Neural cell (in vitro differentiated cells): ENCODE measurements at regions not wholly inside any gene's neighbourhood (a gene's known extent, or its start where the extent isn't known, plus 50 kb on each side); places are given as distances from the start of the nearest gene placed in this dataset.

Source experiments
- H2AFZ ChIP-seq: fragments of 200-600, 300-800 bp; sonication (generic), shearing (Covaris generic); 2 replicates; pipeline ENCODE4 v1.6.0; 2014; ENCODE audit warnings: low read depth, mild to moderate bottlenecking, antibody characterized with exemption, low read length, moderate library complexity
- H3F3A ChIP-seq: fragments of 200-600 bp; shearing (Covaris generic); 2 replicates; pipeline ENCODE4 v1.6.1; 2016; ENCODE audit warnings: mild to moderate bottlenecking, moderate library complexity, mixed read lengths, antibody characterized with exemption, low read length; ENCODE audit not compliant: insufficient read depth, poor library complexity, severe bottlenecking
- H3K27ac ChIP-seq: fragments of 200-600, 300-800 bp; sonication (generic), shearing (Covaris generic); 2 replicates; pipeline ENCODE4 v1.5.1; 2014; ENCODE audit warnings: mild to moderate bottlenecking, low read length, moderate library complexity
- H3K27me3 ChIP-seq: fragments of 300-800, 200-600 bp; sonication (generic), shearing (Covaris generic); 2 replicates; pipeline ENCODE4 v1.6.0; 2014; ENCODE audit warnings: mild to moderate bottlenecking, low read depth, low read length, moderate library complexity; ENCODE audit not compliant: insufficient read depth
- H3K36me3 ChIP-seq: fragments of 300-800, 200-600 bp; sonication (generic), shearing (Covaris generic); 2 replicates; pipeline ENCODE4 v1.5.1; 2014; ENCODE audit warnings: mild to moderate bottlenecking, antibody characterized with exemption, low read length, moderate library complexity; ENCODE audit not compliant: insufficient read depth
- H3K4me2 ChIP-seq: fragments of 300-800, 200-600 bp; sonication (generic), shearing (Covaris generic); 2 replicates; pipeline ENCODE4 v1.6.0; 2014; ENCODE audit warnings: mild to moderate bottlenecking, low read length
- H3K4me3 ChIP-seq: fragments of 300-800, 200-600 bp; sonication (generic), shearing (Covaris generic); 2 replicates; pipeline ENCODE4 v1.5.1; 2014; ENCODE audit warnings: mild to moderate bottlenecking, low read length, moderate library complexity
- H3K79me2 ChIP-seq: fragments of 200-600 bp; shearing (Covaris generic); replicated peaks from 2 replicates; pipeline ENCODE4 v1.6.0; 2014; ENCODE audit warnings: mild to moderate bottlenecking, low read length, moderate library complexity; ENCODE audit not compliant: insufficient read depth
- H3K9ac ChIP-seq: fragments of 300-800, 200-600 bp; sonication (generic), shearing (Covaris generic); 2 replicates; pipeline ENCODE4 v1.6.1; 2016; ENCODE audit warnings: mild to moderate bottlenecking, low read length, mixed read lengths
- H3K9me2 ChIP-seq: fragments of 200-600 bp; shearing (Covaris generic); 2 replicates; pipeline ENCODE4 v1.6.1; 2016; ENCODE audit warnings: mild to moderate bottlenecking, low read length, mixed read lengths; ENCODE audit not compliant: insufficient read depth
- H3K9me3 ChIP-seq: fragments of 200-600, 300-800 bp; sonication (generic), shearing (Covaris generic); 2 replicates; pipeline ENCODE4 v1.6.1; 2016; ENCODE audit warnings: mild to moderate bottlenecking, mixed run types, low read length, moderate library complexity, mixed read lengths
- H4K20me1 ChIP-seq: fragments of 200-600 bp; shearing (Covaris generic); 2 replicates; pipeline ENCODE4 v1.6.1; 2016; ENCODE audit warnings: mild to moderate bottlenecking, mixed run types; ENCODE audit not compliant: insufficient read depth
- EP300 ChIP-seq: fragments of 450-650 bp; conservative IDR thresholded peaks from 2 replicates; pipeline ENCODE4 v1.6.1; 2014; ENCODE audit warnings: antibody characterized with exemption, mild to moderate bottlenecking, moderate library complexity; ENCODE audit not compliant: poor library complexity, severe bottlenecking
- EZH2 ChIP-seq: fragments of 200-600, 300-800 bp; shearing (Covaris generic), sonication (generic); IDR thresholded peaks from 2 replicates; pipeline ENCODE4 v1.6.1; 2014; ENCODE audit warnings: antibody characterized with exemption, low read length, borderline replicate concordance, mild to moderate bottlenecking; ENCODE audit not compliant: insufficient read depth, poor library complexity, severe bottlenecking
- MXI1 ChIP-seq: fragments of 450-650 bp; conservative IDR thresholded peaks from 2 replicates; pipeline ENCODE4 v1.6.1; 2014; ENCODE audit warnings: antibody characterized with exemption, mild to moderate bottlenecking; ENCODE audit not compliant: poor library complexity, severe bottlenecking
- POLR2AphosphoS5 ChIP-seq: IDR thresholded peaks from 2 replicates; pipeline ENCODE4 v1.6.1; 2012
- RAD21 ChIP-seq: fragments of 450-650 bp; conservative IDR thresholded peaks from 2 replicates; pipeline ENCODE4 v1.6.1; 2014; ENCODE audit warnings: antibody characterized with exemption, mild to moderate bottlenecking, moderate library complexity
- SMC3 ChIP-seq: fragments of 450-650 bp; conservative IDR thresholded peaks from 2 replicates; pipeline ENCODE4 v1.6.1; 2014; ENCODE audit warnings: antibody characterized with exemption, mild to moderate bottlenecking, moderate library complexity; ENCODE audit not compliant: poor library complexity
- TAF1 ChIP-seq: IDR thresholded peaks from 2 replicates; pipeline ENCODE4 v1.6.1; 2012; ENCODE audit warnings: low read depth
- TF ChIP-seq, protein P1 (sequence below): IDR thresholded peaks from 2 replicates; pipeline ENCODE4 v1.6.1; 2012; ENCODE audit warnings: borderline replicate concordance
- TF ChIP-seq, protein P2 (sequence below): fragments of 450-650 bp; IDR thresholded peaks from 2 replicates; pipeline ENCODE4 v1.5.1; 2014; ENCODE audit warnings: antibody characterized with exemption, mild to moderate bottlenecking, moderate library complexity; ENCODE audit not compliant: poor library complexity, severe bottlenecking

DNA sequence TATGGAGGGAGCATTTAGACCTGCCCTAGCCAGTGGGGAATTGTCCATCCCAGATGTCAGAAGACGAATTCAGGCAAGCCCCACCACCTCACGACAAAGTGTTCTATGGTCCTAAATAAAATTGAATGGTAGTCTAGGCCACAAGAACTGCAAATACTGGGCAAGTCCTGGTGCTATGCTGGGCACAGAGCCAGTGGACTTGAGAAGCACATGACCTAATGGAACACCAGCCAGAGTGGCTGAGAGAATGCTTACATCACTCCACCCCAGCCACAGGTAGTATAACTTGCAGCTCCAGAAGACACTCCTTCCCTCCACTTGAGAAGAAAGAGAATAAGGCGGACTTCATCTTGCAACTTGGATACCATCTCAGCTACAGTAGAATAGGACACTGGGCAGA, 567.3 kb upstream of the CXADR start:
- Histone ChIP-seq H3K79me2 (no peaks in the 10 kb centered on the region), H4K20me1 (no peaks in the 10 kb centered on the region), H3K27ac (no peak overlapping the region), H3K9me3 (no peaks in the 10 kb centered on the region), H3K27me3 (no peaks in the 10 kb centered on the region), H3K4me3 (no peak overlapping the region), H3F3A (no peaks in the 10 kb centered on the region), H3K4me2 (no peak overlapping the region), H2AFZ (no peak overlapping the region), H3K36me3 (no peaks in the 10 kb centered on the region), H3K9ac (no peak overlapping the region), H3K9me2 (no peaks in the 10 kb centered on the region)
- no peak for TF ChIP-seq SMC3
- TF ChIP-seq TAF1: no peak
- no peak for TF ChIP-seq EZH2
- TF ChIP-seq, protein P1, sequence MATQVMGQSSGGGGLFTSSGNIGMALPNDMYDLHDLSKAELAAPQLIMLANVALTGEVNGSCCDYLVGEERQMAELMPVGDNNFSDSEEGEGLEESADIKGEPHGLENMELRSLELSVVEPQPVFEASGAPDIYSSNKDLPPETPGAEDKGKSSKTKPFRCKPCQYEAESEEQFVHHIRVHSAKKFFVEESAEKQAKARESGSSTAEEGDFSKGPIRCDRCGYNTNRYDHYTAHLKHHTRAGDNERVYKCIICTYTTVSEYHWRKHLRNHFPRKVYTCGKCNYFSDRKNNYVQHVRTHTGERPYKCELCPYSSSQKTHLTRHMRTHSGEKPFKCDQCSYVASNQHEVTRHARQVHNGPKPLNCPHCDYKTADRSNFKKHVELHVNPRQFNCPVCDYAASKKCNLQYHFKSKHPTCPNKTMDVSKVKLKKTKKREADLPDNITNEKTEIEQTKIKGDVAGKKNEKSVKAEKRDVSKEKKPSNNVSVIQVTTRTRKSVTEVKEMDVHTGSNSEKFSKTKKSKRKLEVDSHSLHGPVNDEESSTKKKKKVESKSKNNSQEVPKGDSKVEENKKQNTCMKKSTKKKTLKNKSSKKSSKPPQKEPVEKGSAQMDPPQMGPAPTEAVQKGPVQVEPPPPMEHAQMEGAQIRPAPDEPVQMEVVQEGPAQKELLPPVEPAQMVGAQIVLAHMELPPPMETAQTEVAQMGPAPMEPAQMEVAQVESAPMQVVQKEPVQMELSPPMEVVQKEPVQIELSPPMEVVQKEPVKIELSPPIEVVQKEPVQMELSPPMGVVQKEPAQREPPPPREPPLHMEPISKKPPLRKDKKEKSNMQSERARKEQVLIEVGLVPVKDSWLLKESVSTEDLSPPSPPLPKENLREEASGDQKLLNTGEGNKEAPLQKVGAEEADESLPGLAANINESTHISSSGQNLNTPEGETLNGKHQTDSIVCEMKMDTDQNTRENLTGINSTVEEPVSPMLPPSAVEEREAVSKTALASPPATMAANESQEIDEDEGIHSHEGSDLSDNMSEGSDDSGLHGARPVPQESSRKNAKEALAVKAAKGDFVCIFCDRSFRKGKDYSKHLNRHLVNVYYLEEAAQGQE: no peak
- no peak for TF ChIP-seq EP300
- TF ChIP-seq, protein P2, sequence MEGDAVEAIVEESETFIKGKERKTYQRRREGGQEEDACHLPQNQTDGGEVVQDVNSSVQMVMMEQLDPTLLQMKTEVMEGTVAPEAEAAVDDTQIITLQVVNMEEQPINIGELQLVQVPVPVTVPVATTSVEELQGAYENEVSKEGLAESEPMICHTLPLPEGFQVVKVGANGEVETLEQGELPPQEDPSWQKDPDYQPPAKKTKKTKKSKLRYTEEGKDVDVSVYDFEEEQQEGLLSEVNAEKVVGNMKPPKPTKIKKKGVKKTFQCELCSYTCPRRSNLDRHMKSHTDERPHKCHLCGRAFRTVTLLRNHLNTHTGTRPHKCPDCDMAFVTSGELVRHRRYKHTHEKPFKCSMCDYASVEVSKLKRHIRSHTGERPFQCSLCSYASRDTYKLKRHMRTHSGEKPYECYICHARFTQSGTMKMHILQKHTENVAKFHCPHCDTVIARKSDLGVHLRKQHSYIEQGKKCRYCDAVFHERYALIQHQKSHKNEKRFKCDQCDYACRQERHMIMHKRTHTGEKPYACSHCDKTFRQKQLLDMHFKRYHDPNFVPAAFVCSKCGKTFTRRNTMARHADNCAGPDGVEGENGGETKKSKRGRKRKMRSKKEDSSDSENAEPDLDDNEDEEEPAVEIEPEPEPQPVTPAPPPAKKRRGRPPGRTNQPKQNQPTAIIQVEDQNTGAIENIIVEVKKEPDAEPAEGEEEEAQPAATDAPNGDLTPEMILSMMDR: no peak
- no peak for TF ChIP-seq POLR2AphosphoS5

DNA sequence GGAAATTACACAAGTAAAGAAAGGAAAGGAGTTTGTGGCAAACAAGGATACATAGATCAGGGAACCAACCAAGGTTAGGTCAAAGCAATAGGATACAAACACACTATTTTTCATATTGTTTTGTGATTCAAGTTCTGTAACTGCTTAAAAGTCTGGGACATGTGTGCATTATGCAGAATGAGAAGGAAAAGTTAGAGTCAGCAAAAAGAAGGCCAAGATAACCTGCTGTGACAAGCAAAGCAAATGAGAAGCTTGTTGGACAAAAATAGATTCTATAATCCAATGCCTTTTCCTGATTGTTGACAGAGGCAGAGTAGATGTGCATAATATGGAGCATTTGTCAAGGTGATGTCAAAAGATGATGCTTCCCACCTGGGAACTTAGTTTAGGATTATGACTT, 556.0 kb upstream of the CXADR start:
- Histone ChIP-seq H3K9me2 (no peaks in the 10 kb centered on the region), H2AFZ (no peak overlapping the region), H4K20me1 (no peaks in the 10 kb centered on the region), H3K36me3 (no peaks in the 10 kb centered on the region), H3K27me3 (no peaks in the 10 kb centered on the region), H3K4me3 (no peak overlapping the region), H3K9me3 (no peaks in the 10 kb centered on the region), H3F3A (no peaks in the 10 kb centered on the region), H3K4me2 (no peak overlapping the region), H3K79me2 (no peaks in the 10 kb centered on the region), H3K27ac (no peak overlapping the region), H3K9ac (no peak overlapping the region)
- TF ChIP-seq RAD21: no peak
- TF ChIP-seq, protein P1: no peak
- TF ChIP-seq EZH2: no peak
- TF ChIP-seq MXI1: no peak
- TF ChIP-seq, protein P2: no peak
- no peak for TF ChIP-seq POLR2AphosphoS5
- no peak for TF ChIP-seq TAF1
- TF ChIP-seq SMC3: no peak
- no peak for TF ChIP-seq EP300
